H9 (cell line): ENCODE measurements at regions not wholly inside any gene's neighbourhood (a gene's known extent, or its start where the extent isn't known, plus 50 kb on each side); places are given as distances from the start of the nearest gene placed in this dataset.

Experiments used
- DNase-seq: peaks from one replicate; pipeline ENCODE4 v3.0.0-alpha.2; 2017
- H2AFZ ChIP-seq: one replicate; pipeline ENCODE4 v1.6.1; 2013; ENCODE audit warnings: mild to moderate bottlenecking, low read length, control low read depth, moderate library complexity
- H2AK5ac ChIP-seq: 2 replicates; pipeline ENCODE4 v1.6.1; 2013; ENCODE audit warnings: low read length, control low read depth, mixed read lengths; ENCODE audit not compliant: insufficient read length
- H2BK120ac ChIP-seq: one replicate; pipeline ENCODE4 v1.6.1; 2013; ENCODE audit warnings: low read depth, mild to moderate bottlenecking, low read length, control low read depth, inconsistent platforms; ENCODE audit not compliant: poor library complexity, severe bottlenecking
- H2BK12ac ChIP-seq: 2 replicates; pipeline ENCODE4 v1.6.1; 2013; ENCODE audit warnings: low read length, control low read depth, mixed read lengths, low read depth; ENCODE audit not compliant: insufficient read length
- H2BK15ac ChIP-seq: 2 replicates; pipeline ENCODE4 v1.6.1; 2013; ENCODE audit warnings: low read depth, low read length, control low read depth
- H2BK20ac ChIP-seq: one replicate; pipeline ENCODE4 v1.6.1; 2013; ENCODE audit warnings: low read depth, mild to moderate bottlenecking, low read length, control low read depth, inconsistent platforms; ENCODE audit not compliant: poor library complexity, severe bottlenecking
- H2BK5ac ChIP-seq: 2 replicates; pipeline ENCODE4 v1.6.1; 2013; ENCODE audit warnings: low read length, control low read depth, mixed read lengths; ENCODE audit not compliant: insufficient read length
- H3K14ac ChIP-seq: 2 replicates; pipeline ENCODE4 v1.6.1; 2013; ENCODE audit warnings: low read length, control low read depth; ENCODE audit not compliant: insufficient read depth
- H3K18ac ChIP-seq: 2 replicates; pipeline ENCODE4 v1.6.1; 2013; ENCODE audit warnings: low read depth, mild to moderate bottlenecking, mixed read lengths, low read length, control low read depth; ENCODE audit not compliant: insufficient read length
- H3K23ac ChIP-seq: 2 replicates; pipeline ENCODE4 v1.6.1; 2013; ENCODE audit warnings: low read length, control low read depth, mixed read lengths, low read depth; ENCODE audit not compliant: insufficient read length
- H3K23me2 ChIP-seq: 2 replicates; pipeline ENCODE4 v1.6.1; 2013; ENCODE audit warnings: low read depth, mild to moderate bottlenecking, mixed read lengths, low read length, control low read depth; ENCODE audit not compliant: insufficient read length, poor library complexity, severe bottlenecking
- H3K27ac ChIP-seq: 2 replicates; pipeline ENCODE4 v1.5.1; 2013; ENCODE audit warnings: low read length, control low read depth, mixed read lengths, low read depth; ENCODE audit not compliant: insufficient read length
- H3K27me3 ChIP-seq: 2 replicates; pipeline ENCODE4 v1.6.1; 2013; ENCODE audit warnings: low read length, control low read depth, inconsistent platforms; ENCODE audit not compliant: insufficient read depth
- H3K4ac ChIP-seq: 2 replicates; pipeline ENCODE4 v1.6.1; 2013; ENCODE audit warnings: low read depth, mild to moderate bottlenecking, control low read depth, inconsistent platforms, low read length, moderate library complexity
- H3K4me1 ChIP-seq: 2 replicates; pipeline ENCODE4 v1.6.1; 2013; ENCODE audit warnings: low read length, control low read depth, inconsistent platforms; ENCODE audit not compliant: insufficient read depth
- H3K4me2 ChIP-seq: 2 replicates; pipeline ENCODE4 v1.6.1; 2013; ENCODE audit warnings: low read length, control low read depth, mixed read lengths; ENCODE audit not compliant: insufficient read length, insufficient read depth
- H3K56ac ChIP-seq: 2 replicates; pipeline ENCODE4 v1.6.1; 2013; ENCODE audit warnings: low read depth, mild to moderate bottlenecking, mixed read lengths, low read length, control low read depth; ENCODE audit not compliant: insufficient read length
- H3K79me1 ChIP-seq: 2 replicates; pipeline ENCODE4 v1.6.1; 2013; ENCODE audit warnings: low read depth, mild to moderate bottlenecking, moderate library complexity, low read length, control low read depth, inconsistent platforms; ENCODE audit not compliant: insufficient read depth, poor library complexity, severe bottlenecking
- H3K79me2 ChIP-seq: 2 replicates; pipeline ENCODE4 v1.6.1; 2013; ENCODE audit warnings: low read length, control low read depth, inconsistent platforms; ENCODE audit not compliant: insufficient read depth
- H3K9ac ChIP-seq: 2 replicates; pipeline ENCODE4 v1.6.1; 2013; ENCODE audit warnings: low read length, control low read depth, mixed read lengths; ENCODE audit not compliant: insufficient read length; ENCODE audit errors: extremely low read depth
- H3K9me3 ChIP-seq: one replicate; pipeline ENCODE4 v1.6.1; 2013; ENCODE audit warnings: low read depth, low read length, inconsistent platforms; ENCODE audit not compliant: control insufficient read depth
- H3T11ph ChIP-seq: one replicate; pipeline ENCODE4 v1.6.1; 2013; ENCODE audit warnings: mild to moderate bottlenecking, low read length, control low read depth, inconsistent platforms
- H4K20me1 ChIP-seq: one replicate; pipeline ENCODE4 v1.6.1; 2013; ENCODE audit not compliant: control insufficient read depth, insufficient read length, insufficient read depth
- H4K5ac ChIP-seq: 2 replicates; pipeline ENCODE4 v1.6.1; 2013; ENCODE audit warnings: low read depth, mild to moderate bottlenecking, mixed read lengths, low read length, control low read depth; ENCODE audit not compliant: insufficient read length
- H4K8ac ChIP-seq: replicated peaks from 2 replicates; pipeline ENCODE4 v1.6.1; 2013; ENCODE audit warnings: low read length, control low read depth, mixed read lengths, low read depth; ENCODE audit not compliant: insufficient read length
- H4K91ac ChIP-seq: 2 replicates; pipeline ENCODE4 v1.6.1; 2013; ENCODE audit warnings: low read depth, mild to moderate bottlenecking, moderate library complexity, mixed read lengths, low read length, control low read depth; ENCODE audit not compliant: insufficient read length
- H3K27ac Mint-ChIP-seq, 3 experiments: 2 replicates in 2 of 3; 3 replicates in 1 of 3; pipeline ENCODE4 v1.8.0; 2020 to 2021; ENCODE audit warnings: mixed read lengths in 3 of 3, mild to moderate bottlenecking in 1 of 3, moderate library complexity in 1 of 3
- H3K27me3 Mint-ChIP-seq: 2 replicates; pipeline ENCODE4 v1.8.0; 2021; ENCODE audit warnings: low read depth, mild to moderate bottlenecking, moderate library complexity, mixed read lengths
- H3K36me3 Mint-ChIP-seq, 3 experiments: 2 replicates in 2 of 3; 3 replicates in 1 of 3; pipeline ENCODE4 v1.8.0; 2020 to 2021; ENCODE audit warnings: low read depth in 3 of 3, mixed read lengths in 3 of 3; ENCODE audit not compliant: insufficient read depth in 1 of 3
- H3K4me1 Mint-ChIP-seq, 2 experiments: 2 replicates each; pipeline ENCODE4 v1.8.0; 2020; ENCODE audit warnings: mixed read lengths in 2 of 2
- H3K4me3 Mint-ChIP-seq, 2 experiments: 2 replicates in 1 of 2; 3 replicates in 1 of 2; pipeline ENCODE4 v1.8.0; 2020 to 2021; ENCODE audit warnings: mild to moderate bottlenecking in 2 of 2, mixed read lengths in 2 of 2, moderate library complexity in 1 of 2
- H3K9me3 Mint-ChIP-seq, 2 experiments: 2 replicates in 1 of 2; 3 replicates in 1 of 2; pipeline ENCODE4 v1.8.0; 2020; ENCODE audit warnings: mild to moderate bottlenecking in 2 of 2, mixed read lengths in 2 of 2, moderate library complexity in 1 of 2
- WGBS: extraction: QIAGEN DNeasy Blood & Tissue Kit; methylation state at CpG from one replicate; pipeline ENCODE4 v1.1.7; 2013; ENCODE audit warnings: missing lambda C conversion rate, low lambda C conversion rate, mixed read lengths; ENCODE audit not compliant: insufficient read length; ENCODE audit errors: extremely low coverage; 5-methylcytosine and 5-hydroxymethylcytosine counted together
- TF ChIP-seq, protein P1 (sequence below): fragments of 200-600 bp; sonication (generic); conservative IDR thresholded peaks from 3 replicates; pipeline ENCODE4 v1.8.0; 2021; ENCODE audit warnings: antibody characterized with exemption, mild to moderate bottlenecking

DNA sequence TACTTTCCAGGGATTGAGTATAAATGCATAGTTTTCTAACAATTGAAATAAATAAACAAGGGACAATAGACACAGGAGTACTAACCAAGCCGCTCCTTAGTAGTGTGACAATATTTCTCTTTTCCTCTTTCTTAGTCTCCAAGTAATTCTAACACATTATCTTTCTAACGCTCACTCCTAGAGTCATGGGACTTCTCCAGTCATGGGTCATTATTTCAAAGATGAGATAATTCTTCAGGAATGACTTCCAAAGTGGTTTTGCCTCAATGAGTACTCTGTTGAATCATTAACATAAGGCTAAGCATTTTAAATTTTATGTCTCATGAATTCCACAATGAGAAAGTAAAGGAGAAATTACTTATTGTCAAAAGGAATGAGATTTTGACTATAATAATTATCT, 605.8 kb upstream of the ADAMTS5 start:
- H3K4me3 Mint-ChIP-seq = no peak overlapping the region
- Histone ChIP-seq H2BK20ac (no peak overlapping the region), H3K79me1 (no peaks in the 10 kb centered on the region), H2BK5ac (no peak overlapping the region), H2AFZ (no peak overlapping the region), H3K4me1 (no peaks in the 10 kb centered on the region), H4K5ac (no peak overlapping the region), H3K23ac (no peak overlapping the region), H3K79me2 (no peaks in the 10 kb centered on the region), H3K4ac (no peak overlapping the region), H2BK12ac (no peak overlapping the region), H2AK5ac (no peak overlapping the region), H2BK15ac (no peak overlapping the region), H3K14ac (no peak overlapping the region), H3K4me2 (no peak overlapping the region), H3K9ac (no peak overlapping the region), H3K9me3 (no peaks in the 10 kb centered on the region), H4K8ac (no peak overlapping the region), H3T11ph (no peak overlapping the region), H3K18ac (no peak overlapping the region), H3K56ac (no peak overlapping the region), H3K27ac (no peak overlapping the region), H2BK120ac (no peak overlapping the region), H3K23me2 (no peaks in the 10 kb centered on the region), H4K20me1 (no peaks in the 10 kb centered on the region), H4K91ac (no peak overlapping the region), H3K27me3 (no peaks in the 10 kb centered on the region)
- no peaks in the 10 kb centered on the region; a peak in 1 of 5 replicates for H3K9me3 Mint-ChIP-seq
- no peaks in the 10 kb centered on the region for H3K4me1 Mint-ChIP-seq
- DNase-seq = no peak
- H3K27ac Mint-ChIP-seq = no peak overlapping the region
- no CpG with 5 or more reads among the region's 2 CpGs for WGBS
- TF ChIP-seq, protein P1, sequence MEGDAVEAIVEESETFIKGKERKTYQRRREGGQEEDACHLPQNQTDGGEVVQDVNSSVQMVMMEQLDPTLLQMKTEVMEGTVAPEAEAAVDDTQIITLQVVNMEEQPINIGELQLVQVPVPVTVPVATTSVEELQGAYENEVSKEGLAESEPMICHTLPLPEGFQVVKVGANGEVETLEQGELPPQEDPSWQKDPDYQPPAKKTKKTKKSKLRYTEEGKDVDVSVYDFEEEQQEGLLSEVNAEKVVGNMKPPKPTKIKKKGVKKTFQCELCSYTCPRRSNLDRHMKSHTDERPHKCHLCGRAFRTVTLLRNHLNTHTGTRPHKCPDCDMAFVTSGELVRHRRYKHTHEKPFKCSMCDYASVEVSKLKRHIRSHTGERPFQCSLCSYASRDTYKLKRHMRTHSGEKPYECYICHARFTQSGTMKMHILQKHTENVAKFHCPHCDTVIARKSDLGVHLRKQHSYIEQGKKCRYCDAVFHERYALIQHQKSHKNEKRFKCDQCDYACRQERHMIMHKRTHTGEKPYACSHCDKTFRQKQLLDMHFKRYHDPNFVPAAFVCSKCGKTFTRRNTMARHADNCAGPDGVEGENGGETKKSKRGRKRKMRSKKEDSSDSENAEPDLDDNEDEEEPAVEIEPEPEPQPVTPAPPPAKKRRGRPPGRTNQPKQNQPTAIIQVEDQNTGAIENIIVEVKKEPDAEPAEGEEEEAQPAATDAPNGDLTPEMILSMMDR = no peak
- H3K36me3 Mint-ChIP-seq = no peaks in the 10 kb centered on the region
- H3K27me3 Mint-ChIP-seq = no peaks in the 10 kb centered on the region
